ENCODE measurements at regions not wholly inside any gene's neighbourhood (a gene's known extent, or its start where the extent isn't known, plus 50 kb on each side); places are given as distances from the start of the nearest gene placed in this dataset.

- in situ Hi-C loops (cut with MboI), result no loop called here
- ChIA-PET POLR2A (interaction anchor here (0.6 kb wide), 1 partner anchor 13 kb away, joined by 4 read pairs; no protein-coding TSS in a partner anchor), CTCF (interaction anchor here (0.8 to 1.3 kb wide), 2 partner anchors 19 to 30 kb away, joined by 3 read pairs; no protein-coding TSS in a partner anchor), SMC1A (ENCODE audit: uncharacterized antibody, unreplicated experiment) (interaction anchor here (0.9 to 1.1 kb wide), 3 partner anchors 18 to 207 kb away, joined by 3 to 4 read pairs (median 3); no protein-coding TSS in a partner anchor), RAD21 (ENCODE audit: unreplicated experiment) (no interaction called here)
- no peaks in the 10 kb centered on the region for H3K4me1 ChIP-seq (ENCODE audit: control insufficient read depth, insufficient read depth, low read length)
- TF ChIP-seq MTA2 (IDR thresholded peaks at IDR 0.05; ENCODE audit: low read depth) (no peak), SIN3A (IDR thresholded peaks at IDR 0.05; ENCODE audit: low read depth, low read length) (no peak), NFYB (IDR thresholded peaks at IDR 0.05; ENCODE audit: insufficient read depth, low read depth, low read length) (no peak), BACH1 (IDR thresholded peaks at IDR 0.05; ENCODE audit: borderline replicate concordance) (no peak), KLF5 (IDR thresholded peaks at IDR 0.05; ENCODE audit: partially characterized antibody) (no peak), SUPT20H (IDR thresholded peaks at IDR 0.05; ENCODE audit: borderline replicate concordance, control insufficient read depth, low read depth, low read length) (no peak), BMI1 (IDR thresholded peaks at IDR 0.05; ENCODE audit: borderline replicate concordance) (no peak), FOXK2 (IDR thresholded peaks at IDR 0.05) (no peak), ESRRA (IDR thresholded peaks at IDR 0.05; ENCODE audit: low read length) (no peak), CEBPZ (IDR thresholded peaks at IDR 0.05; ENCODE audit: low read depth, low read length) (no peak), POLR2AphosphoS2 (IDR thresholded peaks at IDR 0.05; ENCODE audit: low read depth, low read length) (no peak), NFIC (IDR thresholded peaks at IDR 0.05; ENCODE audit: low read depth, low read length) (no peak), ZBTB4 (CRISPR knock-in tag; IDR thresholded peaks at IDR 0.05) (no peak), CTCF (IDR thresholded peaks at IDR 0.05 in 2 of 3, conservative IDR thresholded peaks at IDR 0.05 in 1 of 3; ENCODE audit: control insufficient read depth in 2 of 3, extremely low read depth in 1 of 3, insufficient read depth in 1 of 3, low read depth in 3 of 3, low read length in 3 of 3) (no peak)
- no peaks in the 10 kb centered on the region for H3K27me3 ChIP-seq (replicated peaks in 1 of 2; ENCODE audit: control insufficient read depth in 2 of 2, insufficient read depth in 2 of 2, low read length in 1 of 2)
- no peaks in the 10 kb centered on the region for H4K20me1 ChIP-seq (ENCODE audit: control insufficient read depth, insufficient read depth)
- FAIRE-seq (no peak), DNase-seq (ENCODE audit: low read depth, low spot score) (no peak), ATAC-seq (no peak)
- H3K4me2 ChIP-seq (ENCODE audit: control insufficient read depth, insufficient read depth), result no peak overlapping the region
- no peak overlapping the region for H3K9ac ChIP-seq (ENCODE audit: control insufficient read depth, insufficient read depth, low read length)
- no TSS peak for BruUV-seq (replicated peaks)
- H3K27ac ChIP-seq (ENCODE audit: control insufficient read depth, insufficient read depth), result no peak overlapping the region
- no peak overlapping the region for H3K4me3 ChIP-seq
- no peak overlapping the region for H2AFZ ChIP-seq (ENCODE audit: control insufficient read depth, low read depth, low read length)
- no peaks in the 10 kb centered on the region for H3K79me2 ChIP-seq (ENCODE audit: control insufficient read depth, insufficient read depth, low read length)
- 10% methylated on average over 3 of the region's 3 CpGs for WGBS (ENCODE audit: insufficient coverage, insufficient replicate concordance, low lambda C conversion rate, missing lambda C conversion rate)
- intact Hi-C loops (cut with micrococcal nuclease; ENCODE audit: unreplicated experiment), result no loop called here
- H3K36me3 ChIP-seq (ENCODE audit: control insufficient read depth in 2 of 2, insufficient read depth in 2 of 2, low read length in 1 of 2), result no peaks in the 10 kb centered on the region
- no peaks in the 10 kb centered on the region for H3K9me3 ChIP-seq (replicated peaks; ENCODE audit: control insufficient read depth, insufficient read depth, low read length)
These were observed 279.4 kb upstream of the SEMA6A start for GRCh38 chr5:116853992-116854391.

Measured in GM12878 (cell line).